ENCODE measurements at regions not wholly inside any gene's neighbourhood (a gene's known extent, or its start where the extent isn't known, plus 50 kb on each side); places are given as distances from the start of the nearest gene placed in this dataset.

GRCh38 chr10:86595496-86595895 lies 58.9 kb upstream of the OPN4 start:
- Histone ChIP-seq H3K27ac (no peak overlapping the region), H3K4me1 (no peaks in the 10 kb centered on the region), H3K4me3 (no peak overlapping the region), H3K27me3 (ENCODE audit: insufficient read depth in 3 of 3, low read length in 2 of 3) (no peaks in the 10 kb centered on the region), H3K9me3 (no peaks in the 10 kb centered on the region), H3K36me3 (ENCODE audit: insufficient read depth in 1 of 2, low read depth in 1 of 2) (no peaks in the 10 kb centered on the region)
- WGBS, 3 donors, result 94 to 97% (median 95%) methylated on average over 5 of the region's 5 CpGs
- ATAC-seq (no peak), DNase-seq (no peak)
- TF ChIP-seq CTCF (IDR thresholded peaks at IDR 0.05), result no peak
- intact Hi-C loops (cut with DNase I), result no loop called here

- intact Hi-C loops (cut with DNase I), result no loop called here
- no peaks in the 10 kb centered on the region for H3K36me3 ChIP-seq (ENCODE audit: insufficient read depth in 1 of 2, low read depth in 1 of 2)
- no peaks in the 10 kb centered on the region for H3K4me1 ChIP-seq
- H3K9me3 ChIP-seq, result no peaks in the 10 kb centered on the region
- no peak overlapping the region for H3K4me3 ChIP-seq
- no peaks in the 10 kb centered on the region for H3K27me3 ChIP-seq (ENCODE audit: insufficient read depth in 3 of 3, low read length in 2 of 3)
- DNase-seq, result no peak
- TF ChIP-seq CTCF (IDR thresholded peaks at IDR 0.05), result no peak
- ATAC-seq, result peak; percentile 27 to 81 (median 58)
- no peak overlapping the region for H3K27ac ChIP-seq
- WGBS, 3 donors, result 41 to 54% (median 47%) methylated on average over 3 of the region's 3 CpGs
Observed at GRCh38 chr10:86596266-86596665, 58.1 kb upstream of the OPN4 start.

- no peak for ATAC-seq
- TF ChIP-seq CTCF (IDR thresholded peaks at IDR 0.05), result no peak
- Histone ChIP-seq H3K4me3 (no peak overlapping the region), H3K4me1 (no peaks in the 10 kb centered on the region), H3K36me3 (ENCODE audit: insufficient read depth in 1 of 2, low read depth in 1 of 2) (no peaks in the 10 kb centered on the region), H3K27me3 (ENCODE audit: insufficient read depth in 3 of 3, low read length in 2 of 3) (no peaks in the 10 kb centered on the region), H3K9me3 (no peaks in the 10 kb centered on the region), H3K27ac (no peak overlapping the region)
- intact Hi-C loops (cut with DNase I), result no loop called here
- DNase-seq, result no peak
- WGBS, 3 donors, result 84 to 92% (median 88%) methylated on average over 15 of the region's 15 CpGs
Observed at GRCh38 chr10:86597306-86597705, 57.0 kb upstream of the OPN4 start.

- Histone ChIP-seq H3K4me1 (no peaks in the 10 kb centered on the region), H3K9me3 (no peaks in the 10 kb centered on the region), H3K36me3 (ENCODE audit: insufficient read depth in 1 of 2, low read depth in 1 of 2) (no peaks in the 10 kb centered on the region), H3K27ac (no peak overlapping the region), H3K4me3 (no peak overlapping the region), H3K27me3 (ENCODE audit: insufficient read depth in 3 of 3, low read length in 2 of 3) (no peaks in the 10 kb centered on the region)
- WGBS, 3 donors, result 82 to 92% (median 90%) methylated on average over 1 of the region's 1 CpG
- ATAC-seq (no peak), DNase-seq (no peak)
- no peak for TF ChIP-seq CTCF (IDR thresholded peaks at IDR 0.05)
- intact Hi-C loops (cut with DNase I), result no loop called here
Observed at GRCh38 chr10:86598151-86598550, 56.2 kb upstream of the OPN4 start.

- ATAC-seq (no peak), DNase-seq (no peak)
- no peaks in the 10 kb centered on the region for H3K9me3 ChIP-seq
- no peak for TF ChIP-seq CTCF (IDR thresholded peaks at IDR 0.05)
- intact Hi-C loops (cut with DNase I), result no loop called here
- no peaks in the 10 kb centered on the region for H3K4me1 ChIP-seq
- WGBS, 3 donors, result 83 to 89% (median 86%) methylated on average over 5 of the region's 5 CpGs
- no peaks in the 10 kb centered on the region for H3K36me3 ChIP-seq (ENCODE audit: insufficient read depth in 1 of 2, low read depth in 1 of 2)
- no peak overlapping the region for H3K4me3 ChIP-seq
- H3K27ac ChIP-seq, result no peak overlapping the region
- no peaks in the 10 kb centered on the region for H3K27me3 ChIP-seq (ENCODE audit: insufficient read depth in 3 of 3, low read length in 2 of 3)
Observed at GRCh38 chr10:86599041-86599440, 55.3 kb upstream of the OPN4 start.
